Kidney (tissue), 13 donors: ENCODE measurements at regions not wholly inside any gene's neighbourhood (a gene's known extent, or its start where the extent isn't known, plus 50 kb on each side); places are given as distances from the start of the nearest gene placed in this dataset.

ENCODE experiments used
- DNase-seq, 5 donors: peaks; one replicate each; pipeline ENCODE4 v3.0.0-alpha.2; 2013 to 2020
- FAIRE-seq: peaks from 2 replicates; lab custom pipeline; 2012; peaks lifted over from hg19 to GRCh38; lab: Jason Lieb, UNC
- H3K27ac ChIP-seq, 2 donors: one replicate each; pipeline ENCODE4 v1.7.0; 2013; ENCODE audit warnings: low read depth in 2 of 2, low read length in 2 of 2, inconsistent platforms in 1 of 2
- H3K27me3 ChIP-seq: one replicate; pipeline ENCODE4 v1.7.1; 2013; ENCODE audit warnings: low read length, inconsistent platforms; ENCODE audit not compliant: control insufficient read depth, insufficient read depth
- H3K36me3 ChIP-seq, 3 donors: one replicate each; pipeline versions ENCODE4 v1.7.0 to v1.7.1; 2013; ENCODE audit warnings: low read length in 3 of 3, control low read depth in 1 of 3, inconsistent platforms in 1 of 3; ENCODE audit not compliant: insufficient read depth in 3 of 3, control insufficient read depth in 2 of 3
- H3K4me1 ChIP-seq, 3 donors: one replicate each; pipeline versions ENCODE4 v1.7.0 to v1.7.1; 2013; ENCODE audit warnings: low read length in 3 of 3, inconsistent platforms in 1 of 3, low read depth in 1 of 3; ENCODE audit not compliant: control insufficient read depth in 2 of 3, insufficient read depth in 2 of 3
- H3K4me3 ChIP-seq, 3 donors: one replicate each; pipeline versions ENCODE4 v1.7.0 to v1.8.1; 2013; ENCODE audit warnings: low read length in 3 of 3, control low read depth in 1 of 3, inconsistent platforms in 1 of 3
- H3K9ac ChIP-seq, 3 donors: one replicate each; pipeline versions ENCODE4 v1.7.0 to v1.7.1; 2013; ENCODE audit warnings: low read length in 3 of 3, control low read depth in 1 of 3, inconsistent platforms in 1 of 3
- H3K9me3 ChIP-seq, 3 donors: one replicate each; pipeline versions ENCODE4 v1.7.0 to v1.7.1; 2013; ENCODE audit warnings: low read length in 3 of 3, control low read depth in 1 of 3, inconsistent platforms in 1 of 3; ENCODE audit not compliant: control insufficient read depth in 2 of 3, insufficient read depth in 1 of 3
- CTCF ChIP-seq: IDR thresholded peaks from 3 replicates; pipeline ENCODE4 v1.5.1; 2012; ENCODE audit warnings: mild to moderate bottlenecking, moderate library complexity, borderline replicate concordance; ENCODE audit not compliant: insufficient read depth; ENCODE audit errors: extremely low read depth
- intact Hi-C: fragments of 100-400 bp; cut with DNase I; formaldehyde crosslinking; loops from one replicate; pipeline ENCODE4 v1.11.1; 2022
- donor health status: control.
- donor health status: control.
- donor health status: control.
- donor health status: control.
- donor health status: control.
- donor health status: DM: yes; HTN: yes; CAD: no.
- donor health status: Normal renal cell carcinoma (clear cell type).

- DNase-seq (no peak), FAIRE-seq (no peak)
- Histone ChIP-seq H3K4me3 (no peak overlapping the region), H3K9me3 (no peaks in the 10 kb centered on the region), H3K36me3 (no peaks in the 10 kb centered on the region), H3K4me1 (peaks cover 0 to 3% (median 0%) of the 10 kb centered on the region in 3 donors), H3K9ac (no peak overlapping the region), H3K27me3 (no peaks in the 10 kb centered on the region), H3K27ac (no peak overlapping the region)
- no peak for TF ChIP-seq CTCF
- intact Hi-C loops = no loop called here
Measured at GRCh38 chr20:11467436-11467835, 450.3 kb upstream of the BTBD3 start.

GRCh38 chr20:11468880-11469279, 448.8 kb upstream of the BTBD3 start:
- no peak for DNase-seq
- intact Hi-C loops = no loop called here
- no peak for FAIRE-seq
- peaks cover 0 to 3% (median 0%) of the 10 kb centered on the region in 3 donors for H3K4me1 ChIP-seq
- no peak overlapping the region for H3K27ac ChIP-seq
- H3K9ac ChIP-seq = no peak overlapping the region
- H3K9me3 ChIP-seq = no peaks in the 10 kb centered on the region
- no peaks in the 10 kb centered on the region for H3K27me3 ChIP-seq
- H3K36me3 ChIP-seq = no peaks in the 10 kb centered on the region
- H3K4me3 ChIP-seq = no peak overlapping the region
- TF ChIP-seq CTCF = no peak

- TF ChIP-seq CTCF = no peak
- no peaks in the 10 kb centered on the region for H3K36me3 ChIP-seq
- no peaks in the 10 kb centered on the region for H3K9me3 ChIP-seq
- DNase-seq (no peak), FAIRE-seq (no peak)
- no peaks in the 10 kb centered on the region for H3K27me3 ChIP-seq
- intact Hi-C loops = no loop called here
- H3K4me1 ChIP-seq = peaks cover 0 to 3% (median 0%) of the 10 kb centered on the region in 3 donors
- H3K9ac ChIP-seq = no peak overlapping the region
- no peak overlapping the region for H3K27ac ChIP-seq
- no peak overlapping the region for H3K4me3 ChIP-seq
Measured at GRCh38 chr20:11469795-11470435, 447.8 kb upstream of the BTBD3 start.

GRCh38 chr20:11473983-11474382, 443.7 kb upstream of the BTBD3 start:
- TF ChIP-seq CTCF = no peak
- Histone ChIP-seq H3K9ac (no peak overlapping the region), H3K4me3 (no peak overlapping the region), H3K9me3 (no peaks in the 10 kb centered on the region), H3K27ac (no peak overlapping the region), H3K27me3 (no peaks in the 10 kb centered on the region), H3K36me3 (no peaks in the 10 kb centered on the region), H3K4me1 (peaks cover 0 to 3% (median 0%) of the 10 kb centered on the region in 3 donors)
- no peak for FAIRE-seq
- intact Hi-C loops = no loop called here
- DNase-seq = no peak
